ENCODE measurements at regions not wholly inside any gene's neighbourhood (a gene's known extent, or its start where the extent isn't known, plus 50 kb on each side); places are given as distances from the start of the nearest gene placed in this dataset.

DNA sequence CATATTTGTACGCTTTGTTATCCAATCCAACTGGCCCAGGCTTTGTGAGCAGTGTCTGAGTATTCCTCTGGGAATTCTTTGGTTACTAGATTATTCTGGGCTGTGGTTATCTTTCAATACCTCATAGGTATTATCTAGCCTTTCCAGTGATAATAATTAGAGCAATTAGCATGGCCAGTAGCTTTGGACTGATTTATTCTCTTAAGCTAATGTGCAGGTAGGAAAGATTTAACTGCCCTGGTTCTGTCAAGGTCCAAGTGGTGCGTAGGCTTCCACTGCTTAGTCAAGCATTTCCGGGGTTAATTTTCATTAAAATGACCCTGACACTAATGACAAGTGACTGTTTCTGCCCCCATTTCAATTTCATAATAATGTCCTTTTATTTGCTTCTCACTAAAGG, 54.2 kb upstream of the PMFBP1 start:
- H3K27me3 ChIP-seq (ENCODE audit: insufficient read depth, low read length), result no peaks in the 10 kb centered on the region
- no peak overlapping the region for H3K4me3 ChIP-seq (ENCODE audit: low read length)
- H3K9ac ChIP-seq (ENCODE audit: low read depth, low read length), result no peak overlapping the region
- no peaks in the 10 kb centered on the region for H3K4me1 ChIP-seq (ENCODE audit: insufficient read depth, low read length)
- no peak overlapping the region for H3K27ac ChIP-seq (ENCODE audit: low read length)
- no peaks in the 10 kb centered on the region for H3K9me3 ChIP-seq (ENCODE audit: insufficient read depth, low read depth, low read length)
- no peaks in the 10 kb centered on the region for H3K36me3 ChIP-seq (ENCODE audit: insufficient read depth, low read depth, low read length)

GRCh38 chr16:72224260-72224768, 52.4 kb upstream of the PMFBP1 start:
- Histone ChIP-seq H3K4me1 (ENCODE audit: insufficient read depth, low read length) (no peaks in the 10 kb centered on the region), H3K4me3 (ENCODE audit: low read length) (no peak overlapping the region), H3K27ac (ENCODE audit: low read length) (no peak overlapping the region), H3K9ac (ENCODE audit: low read depth, low read length) (no peak overlapping the region), H3K9me3 (ENCODE audit: insufficient read depth, low read depth, low read length) (no peaks in the 10 kb centered on the region), H3K27me3 (ENCODE audit: insufficient read depth, low read length) (no peaks in the 10 kb centered on the region), H3K36me3 (ENCODE audit: insufficient read depth, low read depth, low read length) (no peaks in the 10 kb centered on the region)

GRCh38 chr16:72222503-72222902, 50.5 kb upstream of the PMFBP1 start:
- Histone ChIP-seq H3K9me3 (ENCODE audit: insufficient read depth, low read depth, low read length) (no peaks in the 10 kb centered on the region), H3K27ac (ENCODE audit: low read length) (no peak overlapping the region), H3K9ac (ENCODE audit: low read depth, low read length) (no peak overlapping the region), H3K36me3 (ENCODE audit: insufficient read depth, low read depth, low read length) (no peaks in the 10 kb centered on the region), H3K4me1 (ENCODE audit: insufficient read depth, low read length) (no peaks in the 10 kb centered on the region), H3K4me3 (ENCODE audit: low read length) (no peak overlapping the region), H3K27me3 (ENCODE audit: insufficient read depth, low read length) (no peaks in the 10 kb centered on the region)

Measured in iPS-20b (cell line).